ENCODE measurements at regions not wholly inside any gene's neighbourhood (a gene's known extent, or its start where the extent isn't known, plus 50 kb on each side); places are given as distances from the start of the nearest gene placed in this dataset.

DNA sequence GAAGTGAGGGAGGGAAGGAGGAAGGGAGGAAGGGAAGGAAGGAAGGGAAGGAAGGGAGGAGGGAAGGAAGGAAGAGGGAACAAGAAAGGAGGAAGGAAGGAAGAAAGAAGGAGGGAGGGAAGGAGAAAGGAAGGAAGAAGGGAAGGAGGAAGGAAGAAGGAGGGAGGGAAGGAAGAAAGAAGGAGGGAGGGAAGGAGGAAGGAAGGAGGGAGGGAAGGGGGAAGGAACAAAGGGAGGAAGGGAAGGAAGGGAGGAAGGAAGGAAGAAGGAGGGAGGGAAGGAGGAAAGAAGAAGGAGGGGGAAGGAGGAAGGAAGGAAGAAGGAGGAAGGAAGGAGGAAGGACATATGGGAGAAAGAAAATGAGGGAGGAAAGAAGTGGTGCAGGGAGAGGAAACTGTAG lies 184.7 kb upstream of the PMEPA1 start:
- Mint-ChIP-seq H3K27me3 (peaks cover 29 to 41% of the 10 kb centered on the region in 2 donors), H3K4me3 (no peak overlapping the region), H3K9me3 (no peaks in the 10 kb centered on the region), H3K36me3 (no peaks in the 10 kb centered on the region), H3K27ac (no peak overlapping the region), H3K4me1 (no peaks in the 10 kb centered on the region)
- no peak for ATAC-seq (replicated peaks in 1 of 4)
- ChIA-PET POLR2A (no interaction called here), CTCF (no interaction called here)
- no peaks in the 10 kb centered on the region for H3K9me3 ChIP-seq
- no peaks in the 10 kb centered on the region for H3K4me1 ChIP-seq (ENCODE audit: control insufficient read depth in 1 of 2, extremely low read depth in 1 of 2, insufficient read depth in 2 of 2, low read length in 2 of 2)
- H3K27me3 ChIP-seq (replicated peaks in 1 of 2; ENCODE audit: control insufficient read depth in 2 of 2, extremely low read depth in 1 of 2, insufficient read depth in 2 of 2, low read length in 1 of 2), result peaks cover 0 to 48% of the 10 kb centered on the region in 2 experiments
- no peaks in the 10 kb centered on the region for H3K36me3 ChIP-seq (ENCODE audit: control insufficient read depth in 2 of 2, extremely low read depth in 1 of 2, insufficient read depth in 1 of 2, low read length in 1 of 2)
- DNase-seq, result no peak
- no peak overlapping the region for H3K4me3 ChIP-seq (ENCODE audit: control insufficient read depth in 1 of 2, extremely low read depth in 1 of 2, low read length in 1 of 2)
- H3K27ac ChIP-seq (ENCODE audit: low read length), result no peak overlapping the region

DNA sequence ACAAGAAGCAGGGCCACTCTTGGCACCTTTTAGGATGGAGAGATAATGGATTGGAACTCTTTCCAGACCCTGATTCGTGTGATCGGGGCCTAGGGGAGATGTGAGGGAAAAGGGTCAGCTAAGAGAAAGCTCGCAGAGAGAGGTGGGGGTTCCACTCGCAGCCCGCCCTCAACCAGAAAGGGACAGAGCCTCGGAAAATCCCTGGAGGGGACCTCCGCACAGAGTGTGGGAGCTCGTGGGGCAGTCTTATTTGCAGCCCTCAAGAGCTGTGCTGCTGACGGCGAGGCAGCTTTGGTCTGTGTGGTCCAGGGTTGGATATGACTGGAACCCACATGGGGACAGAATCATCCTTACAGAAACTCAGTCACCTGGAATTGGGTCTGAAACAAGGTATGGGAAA lies 184.3 kb upstream of the PMEPA1 start:
- Mint-ChIP-seq H3K4me1 (no peaks in the 10 kb centered on the region), H3K4me3 (no peak overlapping the region), H3K36me3 (no peaks in the 10 kb centered on the region), H3K27ac (no peak overlapping the region), H3K9me3 (no peaks in the 10 kb centered on the region), H3K27me3 (peaks cover 25 to 37% of the 10 kb centered on the region in 2 donors)
- no peak overlapping the region for H3K4me3 ChIP-seq (ENCODE audit: control insufficient read depth in 1 of 2, extremely low read depth in 1 of 2, low read length in 1 of 2)
- DNase-seq (no peak), ATAC-seq (replicated peaks in 1 of 4) (no peak)
- 87% methylated on average over 10 of the region's 10 CpGs for WGBS (ENCODE audit: insufficient coverage)
- H3K27ac ChIP-seq (ENCODE audit: low read length), result no peak overlapping the region
- H3K27me3 ChIP-seq (replicated peaks in 1 of 2; ENCODE audit: control insufficient read depth in 2 of 2, extremely low read depth in 1 of 2, insufficient read depth in 2 of 2, low read length in 1 of 2), result peaks cover 0 to 48% of the 10 kb centered on the region in 2 experiments
- no peaks in the 10 kb centered on the region for H3K9me3 ChIP-seq
- ChIA-PET CTCF (no interaction called here), POLR2A (no interaction called here)
- H3K36me3 ChIP-seq (ENCODE audit: control insufficient read depth in 2 of 2, extremely low read depth in 1 of 2, insufficient read depth in 1 of 2, low read length in 1 of 2), result no peaks in the 10 kb centered on the region
- H3K4me1 ChIP-seq (ENCODE audit: control insufficient read depth in 1 of 2, extremely low read depth in 1 of 2, insufficient read depth in 2 of 2, low read length in 2 of 2), result no peaks in the 10 kb centered on the region

DNA sequence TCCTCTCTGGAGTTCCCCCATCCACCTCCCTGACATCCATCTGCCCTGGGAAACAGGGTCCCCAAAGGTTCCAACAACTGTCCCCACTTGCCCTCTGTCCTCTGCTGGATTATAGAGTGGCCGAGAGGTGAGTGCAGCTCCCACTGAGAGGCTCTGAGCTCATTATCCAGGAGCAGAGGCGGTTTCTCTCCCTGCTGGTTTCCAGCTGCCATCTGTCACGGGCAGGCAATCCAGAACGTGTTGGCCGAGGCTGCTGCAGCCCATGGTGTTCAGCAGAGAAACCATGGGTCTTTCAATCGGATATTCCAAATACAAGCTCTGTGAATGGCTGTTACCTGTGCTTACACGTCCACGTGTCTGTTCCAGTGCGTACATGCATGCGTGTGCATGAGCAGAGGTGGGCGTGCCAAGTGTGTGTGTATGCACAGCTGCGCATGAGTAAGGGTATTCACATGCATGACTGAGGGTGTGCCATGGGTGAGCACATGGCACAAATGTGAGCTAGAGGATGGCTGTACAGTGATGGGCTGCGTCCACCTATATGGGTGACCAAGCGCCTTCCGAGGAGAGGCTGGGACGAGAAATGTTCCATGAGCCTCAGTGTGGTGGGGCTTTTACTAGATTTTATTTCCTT lies 183.7 kb upstream of the PMEPA1 start:
- CTCF ChIA-PET, result no interaction called here
- POLR2A ChIA-PET, result no interaction called here

DNA sequence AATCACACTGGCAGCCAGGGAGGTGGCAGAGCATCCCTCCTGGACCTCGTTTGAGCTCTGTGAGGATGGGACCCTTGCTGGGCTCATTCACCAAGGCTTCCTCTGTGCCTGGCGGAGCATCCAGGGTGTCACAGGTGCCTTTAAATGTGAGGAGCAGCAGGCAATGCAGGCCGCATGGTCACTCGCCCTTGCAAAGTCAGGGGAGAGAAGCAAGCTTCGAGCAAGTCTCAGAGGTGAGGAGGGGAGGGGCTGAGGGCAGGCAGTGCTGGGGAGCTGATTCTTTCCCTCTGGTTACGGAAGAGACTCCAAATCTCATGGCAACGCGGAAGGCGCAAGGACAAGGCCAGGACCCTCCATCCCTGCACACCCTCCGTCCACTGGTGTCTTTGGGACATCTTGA lies 182.7 kb upstream of the PMEPA1 start:
- H3K9me3 Mint-ChIP-seq, result peaks cover 0 to 3% (median 2%) of the 10 kb centered on the region in 3 donors
- no peak for DNase-seq
- WGBS (ENCODE audit: insufficient coverage), result 74% methylated on average over 5 of the region's 10 CpGs
- ATAC-seq (replicated peaks in 1 of 4), result no peak
- POLR2A ChIA-PET, result no interaction called here
- no peaks in the 10 kb centered on the region for H3K9me3 ChIP-seq
- no peak overlapping the region for H3K4me3 ChIP-seq (ENCODE audit: control insufficient read depth in 1 of 2, extremely low read depth in 1 of 2, low read length in 1 of 2)
- H3K4me3 Mint-ChIP-seq, result no peak overlapping the region
- no peaks in the 10 kb centered on the region for H3K36me3 ChIP-seq (ENCODE audit: control insufficient read depth in 2 of 2, extremely low read depth in 1 of 2, insufficient read depth in 1 of 2, low read length in 1 of 2)
- no peaks in the 10 kb centered on the region for H3K4me1 Mint-ChIP-seq
- H3K27ac ChIP-seq (ENCODE audit: low read length), result no peak overlapping the region
- CTCF ChIA-PET, result no interaction called here
- no peaks in the 10 kb centered on the region for H3K36me3 Mint-ChIP-seq
- peaks cover 23 to 37% of the 10 kb centered on the region in 2 donors for H3K27me3 Mint-ChIP-seq
- H3K4me1 ChIP-seq (ENCODE audit: control insufficient read depth in 1 of 2, extremely low read depth in 1 of 2, insufficient read depth in 2 of 2, low read length in 2 of 2), result no peaks in the 10 kb centered on the region
- no peak overlapping the region for H3K27ac Mint-ChIP-seq
- peaks cover 0 to 43% of the 10 kb centered on the region in 2 experiments for H3K27me3 ChIP-seq (replicated peaks in 1 of 2; ENCODE audit: control insufficient read depth in 2 of 2, extremely low read depth in 1 of 2, insufficient read depth in 2 of 2, low read length in 1 of 2)

More for the DNA sequence above, 183.7 kb upstream of the PMEPA1 start:
- DNase-seq (no peak), ATAC-seq (replicated peaks in 1 of 4) (no peak)
- 79% methylated on average over 12 of the region's 16 CpGs for WGBS (ENCODE audit: insufficient coverage)
- peaks cover 0 to 45% of the 10 kb centered on the region in 2 experiments for H3K27me3 ChIP-seq (replicated peaks in 1 of 2; ENCODE audit: control insufficient read depth in 2 of 2, extremely low read depth in 1 of 2, insufficient read depth in 2 of 2, low read length in 1 of 2)
- H3K27ac ChIP-seq (ENCODE audit: low read length), result no peak overlapping the region
- H3K9me3 ChIP-seq, result no peaks in the 10 kb centered on the region
- Mint-ChIP-seq H3K4me1 (no peaks in the 10 kb centered on the region), H3K27ac (no peak overlapping the region), H3K36me3 (no peaks in the 10 kb centered on the region), H3K4me3 (no peak overlapping the region), H3K27me3 (peaks cover 23 to 34% of the 10 kb centered on the region in 2 donors), H3K9me3 (no peaks in the 10 kb centered on the region)
- H3K4me1 ChIP-seq (ENCODE audit: control insufficient read depth in 1 of 2, extremely low read depth in 1 of 2, insufficient read depth in 2 of 2, low read length in 2 of 2), result no peaks in the 10 kb centered on the region
- no peaks in the 10 kb centered on the region for H3K36me3 ChIP-seq (ENCODE audit: control insufficient read depth in 2 of 2, extremely low read depth in 1 of 2, insufficient read depth in 1 of 2, low read length in 1 of 2)
- H3K4me3 ChIP-seq (ENCODE audit: control insufficient read depth in 1 of 2, extremely low read depth in 1 of 2, low read length in 1 of 2), result no peak overlapping the region

DNA sequence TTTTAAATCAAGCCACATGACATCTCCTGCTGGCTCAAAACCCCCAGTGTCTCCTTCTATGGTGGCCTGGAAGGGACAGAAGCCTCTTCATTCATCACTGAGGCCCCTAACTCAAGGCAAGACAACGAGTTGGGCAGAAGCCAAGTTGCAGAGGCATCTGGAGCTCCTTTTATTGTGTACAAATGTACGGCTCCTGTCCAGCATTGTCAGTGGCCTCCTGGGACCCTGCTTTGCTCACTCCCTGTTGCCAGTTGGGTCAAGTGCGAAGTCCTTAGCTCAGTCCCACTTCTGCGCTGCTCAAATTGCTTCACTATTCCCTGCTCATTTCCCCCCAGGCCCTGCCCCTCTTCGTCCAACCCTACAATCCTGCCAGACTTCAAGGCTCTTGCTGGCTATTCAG lies 181.2 kb upstream of the PMEPA1 start:
- no peak for ATAC-seq (replicated peaks in 1 of 4)
- ChIA-PET CTCF (no interaction called here), POLR2A (no interaction called here)
- H3K36me3 Mint-ChIP-seq, result no peaks in the 10 kb centered on the region
- H3K27ac ChIP-seq (ENCODE audit: low read length), result no peak overlapping the region
- no peak overlapping the region for H3K4me3 Mint-ChIP-seq
- peaks cover 0 to 42% of the 10 kb centered on the region in 2 experiments for H3K27me3 ChIP-seq (replicated peaks in 1 of 2; ENCODE audit: control insufficient read depth in 2 of 2, extremely low read depth in 1 of 2, insufficient read depth in 2 of 2, low read length in 1 of 2)
- DNase-seq, result no peak
- no peaks in the 10 kb centered on the region for H3K4me1 ChIP-seq (ENCODE audit: control insufficient read depth in 1 of 2, extremely low read depth in 1 of 2, insufficient read depth in 2 of 2, low read length in 2 of 2)
- H3K9me3 ChIP-seq, result no peaks in the 10 kb centered on the region
- H3K27me3 Mint-ChIP-seq, result peaks cover 23 to 37% of the 10 kb centered on the region in 2 donors
- WGBS (ENCODE audit: insufficient coverage), result 61% methylated on average over 5 of the region's 5 CpGs
- H3K4me1 Mint-ChIP-seq, result no peaks in the 10 kb centered on the region
- H3K27ac Mint-ChIP-seq, result no peak overlapping the region
- H3K4me3 ChIP-seq (ENCODE audit: control insufficient read depth in 1 of 2, extremely low read depth in 1 of 2, low read length in 1 of 2), result no peak overlapping the region
- H3K9me3 Mint-ChIP-seq, result peaks cover 0 to 4% (median 3%) of the 10 kb centered on the region in 3 donors
- H3K36me3 ChIP-seq (ENCODE audit: control insufficient read depth in 2 of 2, extremely low read depth in 1 of 2, insufficient read depth in 1 of 2, low read length in 1 of 2), result no peaks in the 10 kb centered on the region

DNA sequence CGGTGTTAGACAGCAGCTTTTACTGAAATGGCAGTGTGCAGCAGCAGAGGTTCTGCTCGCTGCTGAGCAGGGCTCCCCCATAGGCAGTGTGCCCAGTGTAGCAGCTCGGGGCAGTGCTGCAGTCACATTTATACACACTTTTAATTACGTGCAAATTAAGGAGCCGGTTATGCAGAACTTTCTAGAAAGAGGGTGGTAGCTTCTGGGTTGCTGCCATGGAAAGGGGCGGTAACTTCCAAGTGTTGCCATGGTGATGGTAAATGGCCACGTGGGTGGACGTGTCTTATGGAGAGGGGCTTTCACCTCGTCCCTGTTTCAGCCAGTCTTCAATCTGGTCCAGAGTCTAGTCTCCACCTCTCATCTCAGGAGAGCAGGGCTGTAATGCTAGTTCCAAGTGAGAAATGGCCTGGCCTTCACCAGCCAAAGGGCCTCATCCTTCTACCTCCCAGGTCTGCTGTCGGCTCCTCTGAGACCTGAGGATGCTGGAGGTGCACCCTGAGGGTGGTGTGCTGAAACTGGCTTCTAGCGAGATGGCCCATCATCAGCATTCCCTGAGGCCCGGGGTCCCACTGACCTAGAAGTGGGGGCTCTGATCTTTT lies 180.5 kb upstream of the PMEPA1 start:
- Mint-ChIP-seq H3K36me3 (no peaks in the 10 kb centered on the region), H3K9me3 (peaks cover 0 to 4% (median 3%) of the 10 kb centered on the region in 3 donors), H3K27ac (no peak overlapping the region), H3K27me3 (peaks cover 23 to 37% of the 10 kb centered on the region in 2 donors), H3K4me3 (no peak overlapping the region), H3K4me1 (no peaks in the 10 kb centered on the region)
- H3K9me3 ChIP-seq, result no peaks in the 10 kb centered on the region
- DNase-seq (no peak), ATAC-seq (replicated peaks in 1 of 4) (no peak)
- no peak overlapping the region for H3K27ac ChIP-seq (ENCODE audit: low read length)
- no peaks in the 10 kb centered on the region for H3K4me1 ChIP-seq (ENCODE audit: control insufficient read depth in 1 of 2, extremely low read depth in 1 of 2, insufficient read depth in 2 of 2, low read length in 2 of 2)
- CTCF ChIA-PET, result no interaction called here
- H3K36me3 ChIP-seq (ENCODE audit: control insufficient read depth in 2 of 2, extremely low read depth in 1 of 2, insufficient read depth in 1 of 2, low read length in 1 of 2), result no peaks in the 10 kb centered on the region
- POLR2A ChIA-PET, result no interaction called here
- peaks cover 0 to 39% of the 10 kb centered on the region in 2 experiments for H3K27me3 ChIP-seq (replicated peaks in 1 of 2; ENCODE audit: control insufficient read depth in 2 of 2, extremely low read depth in 1 of 2, insufficient read depth in 2 of 2, low read length in 1 of 2)
- WGBS (ENCODE audit: insufficient coverage), result 78% methylated on average over 1 of the region's 12 CpGs
- H3K4me3 ChIP-seq (ENCODE audit: control insufficient read depth in 1 of 2, extremely low read depth in 1 of 2, low read length in 1 of 2), result no peak overlapping the region

Data from T-cell (primary cell).